ENCODE measurements at regions not wholly inside any gene's neighbourhood (a gene's known extent, or its start where the extent isn't known, plus 50 kb on each side); places are given as distances from the start of the nearest gene placed in this dataset.

DNA sequence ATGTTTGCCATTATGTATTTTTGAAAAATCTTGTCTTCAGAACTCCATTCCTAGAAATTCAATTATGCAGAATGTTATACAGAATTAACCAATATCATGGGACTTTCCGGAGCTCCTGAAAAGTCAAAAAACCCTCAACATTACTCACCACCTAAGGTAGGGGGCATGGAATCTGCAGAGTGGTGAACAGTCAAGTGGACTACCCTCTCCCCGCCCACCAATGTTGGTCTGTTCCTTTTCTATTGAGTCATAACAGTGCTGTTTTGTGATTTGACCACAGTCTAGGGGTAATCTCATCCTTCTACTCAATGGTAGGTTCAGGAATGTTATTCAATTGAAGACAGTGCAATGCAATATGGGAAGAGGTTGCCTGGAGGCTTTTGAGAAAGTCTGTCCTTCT, 130.5 kb upstream of the HABP2 start:
- TF ChIP-seq, protein P1, sequence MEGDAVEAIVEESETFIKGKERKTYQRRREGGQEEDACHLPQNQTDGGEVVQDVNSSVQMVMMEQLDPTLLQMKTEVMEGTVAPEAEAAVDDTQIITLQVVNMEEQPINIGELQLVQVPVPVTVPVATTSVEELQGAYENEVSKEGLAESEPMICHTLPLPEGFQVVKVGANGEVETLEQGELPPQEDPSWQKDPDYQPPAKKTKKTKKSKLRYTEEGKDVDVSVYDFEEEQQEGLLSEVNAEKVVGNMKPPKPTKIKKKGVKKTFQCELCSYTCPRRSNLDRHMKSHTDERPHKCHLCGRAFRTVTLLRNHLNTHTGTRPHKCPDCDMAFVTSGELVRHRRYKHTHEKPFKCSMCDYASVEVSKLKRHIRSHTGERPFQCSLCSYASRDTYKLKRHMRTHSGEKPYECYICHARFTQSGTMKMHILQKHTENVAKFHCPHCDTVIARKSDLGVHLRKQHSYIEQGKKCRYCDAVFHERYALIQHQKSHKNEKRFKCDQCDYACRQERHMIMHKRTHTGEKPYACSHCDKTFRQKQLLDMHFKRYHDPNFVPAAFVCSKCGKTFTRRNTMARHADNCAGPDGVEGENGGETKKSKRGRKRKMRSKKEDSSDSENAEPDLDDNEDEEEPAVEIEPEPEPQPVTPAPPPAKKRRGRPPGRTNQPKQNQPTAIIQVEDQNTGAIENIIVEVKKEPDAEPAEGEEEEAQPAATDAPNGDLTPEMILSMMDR (IDR thresholded peaks at IDR 0.05) = no peak
- Histone ChIP-seq H3K9me3 (ENCODE audit: control insufficient read depth in 1 of 2, insufficient read depth in 1 of 2, low read length in 2 of 2) (peaks cover 4 to 10% of the 10 kb centered on the region in 2 experiments), H3K4me3 (ENCODE audit: low read length) (no peak overlapping the region), H3K36me3 (ENCODE audit: insufficient read depth, low read length) (no peaks in the 10 kb centered on the region), H3K4me1 (ENCODE audit: insufficient read depth, low read length) (no peaks in the 10 kb centered on the region), H3K27ac (ENCODE audit: low read depth in 1 of 2, low read length in 2 of 2) (no peak overlapping the region), H3K27me3 (ENCODE audit: control insufficient read depth in 1 of 2, insufficient read depth in 2 of 2, low read length in 2 of 2) (no peaks in the 10 kb centered on the region)
- CTCF ChIA-PET = no interaction called here
- ATAC-seq (ENCODE audit: poor library complexity) = no peak
- POLR2A ChIA-PET = no interaction called here
- Mint-ChIP-seq H3K4me3 (no peak overlapping the region), H3K27ac (no peak overlapping the region), H3K9me3 (peaks cover 3% of the 10 kb centered on the region), H3K4me1 (ENCODE audit: low read depth) (no peaks in the 10 kb centered on the region), H3K36me3 (ENCODE audit: low read depth) (no peaks in the 10 kb centered on the region), H3K27me3 (peaks cover 10% of the 10 kb centered on the region)
- intact Hi-C loops (cut with DNase I, micrococcal nuclease) = no loop called here
- no peak for DNase-seq

DNA sequence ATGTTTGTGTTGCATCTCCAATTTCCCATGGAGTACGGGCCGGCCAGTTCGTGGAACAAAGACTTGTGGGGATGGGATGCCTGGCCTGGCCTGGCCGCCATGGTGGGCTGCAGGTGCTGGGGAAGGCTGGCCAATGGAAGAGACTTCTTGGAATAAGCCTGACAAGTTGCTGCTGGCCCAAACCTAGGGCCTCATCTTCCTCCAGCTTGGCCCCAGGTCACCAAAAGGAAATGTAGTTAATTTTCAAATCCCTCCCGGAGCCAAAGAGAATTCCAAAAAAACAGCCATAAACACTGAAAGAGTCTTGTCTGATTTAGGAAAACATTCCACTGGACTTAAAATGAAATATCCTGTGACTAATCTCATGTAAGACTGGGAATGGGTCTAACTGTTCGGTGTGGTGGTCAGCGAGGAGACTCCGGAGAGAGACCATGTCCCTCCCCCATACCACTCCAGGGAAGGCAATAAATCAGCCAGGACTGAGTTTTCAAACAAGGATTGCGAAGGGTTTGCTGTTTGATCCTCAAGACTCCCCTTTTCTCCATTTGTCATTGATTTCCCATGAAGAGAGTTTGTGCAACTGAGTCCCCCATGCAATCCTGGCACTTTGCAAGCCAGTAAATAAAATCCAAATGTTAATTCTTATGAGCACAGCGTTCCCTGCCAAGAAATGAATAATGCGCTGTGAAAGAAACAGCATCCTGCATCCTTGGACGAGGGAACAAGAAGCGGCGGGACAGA, 128.7 kb upstream of the HABP2 start:
- H3K36me3 ChIP-seq (ENCODE audit: insufficient read depth, low read length) = no peaks in the 10 kb centered on the region
- H3K27me3 Mint-ChIP-seq = no peaks in the 10 kb centered on the region
- no peaks in the 10 kb centered on the region for H3K36me3 Mint-ChIP-seq (ENCODE audit: low read depth)
- no peaks in the 10 kb centered on the region for H3K4me1 Mint-ChIP-seq (ENCODE audit: low read depth)
- H3K9me3 ChIP-seq (ENCODE audit: control insufficient read depth in 1 of 2, insufficient read depth in 1 of 2, low read length in 2 of 2) = peaks cover 4 to 9% of the 10 kb centered on the region in 2 experiments
- peaks cover 3% of the 10 kb centered on the region for H3K9me3 Mint-ChIP-seq
- ChIA-PET CTCF (no interaction called here), POLR2A (no interaction called here)
- H3K27me3 ChIP-seq (ENCODE audit: control insufficient read depth in 1 of 2, insufficient read depth in 2 of 2, low read length in 2 of 2) = no peaks in the 10 kb centered on the region
- DNase-seq (no peak), ATAC-seq (ENCODE audit: poor library complexity) (no peak)
- H3K4me3 ChIP-seq (ENCODE audit: low read length) = no peak overlapping the region
- H3K27ac ChIP-seq (ENCODE audit: low read depth in 1 of 2, low read length in 2 of 2) = no peak overlapping the region
- no peak overlapping the region for H3K27ac Mint-ChIP-seq
- intact Hi-C loops (cut with DNase I, micrococcal nuclease) = no loop called here
- no peak overlapping the region for H3K4me3 Mint-ChIP-seq
- TF ChIP-seq, protein P1 (IDR thresholded peaks at IDR 0.05) = no peak
- no peaks in the 10 kb centered on the region for H3K4me1 ChIP-seq (ENCODE audit: insufficient read depth, low read length)

DNA sequence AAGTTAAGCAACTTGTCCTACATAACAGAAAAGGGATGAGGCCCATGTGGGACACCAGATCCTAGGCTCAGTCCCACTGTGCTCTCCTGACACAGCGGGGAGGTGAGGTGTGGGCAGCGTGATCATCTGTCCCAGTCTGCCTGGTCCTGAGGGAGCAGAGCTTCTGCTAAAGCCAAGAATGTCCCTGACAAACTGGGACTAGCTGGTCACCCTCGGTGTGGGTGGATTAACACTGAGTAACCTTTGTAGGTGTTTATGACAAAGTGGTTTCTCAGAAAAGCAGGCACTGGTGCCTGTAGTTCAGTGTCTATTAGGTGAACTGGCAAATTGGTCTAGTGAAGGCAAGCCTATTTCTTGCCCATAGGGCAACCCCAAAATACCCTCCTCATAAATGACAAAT, 127.8 kb upstream of the HABP2 start:
- H3K9me3 ChIP-seq (ENCODE audit: control insufficient read depth in 1 of 2, insufficient read depth in 1 of 2, low read length in 2 of 2) = peaks cover under 1 to 4% of the 10 kb centered on the region in 2 experiments
- no peaks in the 10 kb centered on the region for H3K36me3 ChIP-seq (ENCODE audit: insufficient read depth, low read length)
- ChIA-PET CTCF (no interaction called here), POLR2A (no interaction called here)
- Mint-ChIP-seq H3K27ac (no peak overlapping the region), H3K4me3 (no peak overlapping the region), H3K9me3 (peaks cover 1% of the 10 kb centered on the region), H3K36me3 (ENCODE audit: low read depth) (no peaks in the 10 kb centered on the region), H3K27me3 (no peaks in the 10 kb centered on the region), H3K4me1 (ENCODE audit: low read depth) (no peaks in the 10 kb centered on the region)
- intact Hi-C loops (cut with DNase I, micrococcal nuclease) = no loop called here
- ATAC-seq (ENCODE audit: poor library complexity) (no peak), DNase-seq (no peak)
- TF ChIP-seq, protein P1 (IDR thresholded peaks at IDR 0.05) = no peak
- H3K27ac ChIP-seq (ENCODE audit: low read depth in 1 of 2, low read length in 2 of 2) = no peak overlapping the region
- no peaks in the 10 kb centered on the region for H3K4me1 ChIP-seq (ENCODE audit: insufficient read depth, low read length)
- H3K4me3 ChIP-seq (ENCODE audit: low read length) = no peak overlapping the region
- H3K27me3 ChIP-seq (ENCODE audit: control insufficient read depth in 1 of 2, insufficient read depth in 2 of 2, low read length in 2 of 2) = no peaks in the 10 kb centered on the region

Measured in CD4-positive, alpha-beta T cell (primary cell).